NCI-H146 treated with DMSO at 0.1 percent for 48 hours (cell line): ENCODE measurements at regions not wholly inside any gene's neighbourhood (a gene's known extent, or its start where the extent isn't known, plus 50 kb on each side); places are given as distances from the start of the nearest gene placed in this dataset.
A peak's percentile ranks its signal among the peaks of the same experiment; 100 is the strongest.

Experiments used
- DNase-seq: peaks from one replicate; lab custom pipeline; 2025; ENCODE audit not compliant: unreplicated experiment; lab: John Stamatoyannopoulos, UW

GRCh38 chr10:30125496-30125895 is 66.1 kb upstream of the JCAD start:
- no peak for DNase-seq

GRCh38 chr10:30124704-30125103 is 65.3 kb upstream of the JCAD start:
- DNase-seq: no peak

GRCh38 chr10:30121401-30121800 is 62.0 kb upstream of the JCAD start:
- DNase-seq: no peak

DNA sequence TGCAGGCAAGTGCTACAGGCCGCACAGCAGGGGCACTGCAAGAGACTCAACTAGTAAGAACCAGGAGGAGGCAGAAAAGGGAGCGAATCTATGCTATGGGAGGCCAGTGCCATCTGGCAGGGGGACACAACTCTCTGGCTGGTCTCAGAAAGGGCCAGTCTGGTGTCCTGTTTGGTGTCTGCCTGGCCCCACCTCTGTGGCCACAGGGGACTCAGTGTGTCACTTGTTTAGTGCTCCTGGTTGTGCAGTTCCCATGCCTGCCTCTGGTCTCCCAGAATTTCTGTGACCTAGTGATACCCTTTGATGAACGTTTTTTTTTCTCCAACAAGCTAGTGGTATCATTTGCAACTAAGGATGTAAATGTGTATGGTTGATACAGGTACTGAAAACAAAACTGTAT is 59.2 kb upstream of the JCAD start:
- DNase-seq: no peak

GRCh38 chr10:30117812-30118501 is 58.6 kb upstream of the JCAD start:
- no peak for DNase-seq

DNA sequence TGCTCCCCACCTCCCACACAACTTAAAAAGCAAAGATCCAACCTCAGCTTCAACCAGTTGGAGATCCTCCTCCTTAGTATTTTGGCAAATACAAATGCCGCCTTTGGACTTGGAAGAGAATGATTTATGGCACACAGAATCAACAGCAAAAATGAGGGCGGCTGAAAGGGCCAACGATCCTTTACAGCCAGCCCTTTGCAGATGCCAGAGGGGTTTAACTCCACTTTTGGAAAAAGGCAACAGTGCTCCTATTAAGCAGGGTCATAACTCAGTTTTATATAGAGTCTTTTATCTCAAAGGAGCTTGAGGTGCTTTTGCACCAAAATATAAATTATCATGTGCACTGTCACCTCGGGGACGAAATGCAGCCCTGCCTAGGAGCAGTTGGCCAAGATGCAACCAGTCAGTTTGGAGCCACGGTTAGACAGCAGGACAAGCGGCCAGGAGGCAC is 56.7 kb upstream of the JCAD start:
- DNase-seq: no peak

GRCh38 chr10:30115626-30115940 is 56.2 kb upstream of the JCAD start:
- DNase-seq: no peak

DNA sequence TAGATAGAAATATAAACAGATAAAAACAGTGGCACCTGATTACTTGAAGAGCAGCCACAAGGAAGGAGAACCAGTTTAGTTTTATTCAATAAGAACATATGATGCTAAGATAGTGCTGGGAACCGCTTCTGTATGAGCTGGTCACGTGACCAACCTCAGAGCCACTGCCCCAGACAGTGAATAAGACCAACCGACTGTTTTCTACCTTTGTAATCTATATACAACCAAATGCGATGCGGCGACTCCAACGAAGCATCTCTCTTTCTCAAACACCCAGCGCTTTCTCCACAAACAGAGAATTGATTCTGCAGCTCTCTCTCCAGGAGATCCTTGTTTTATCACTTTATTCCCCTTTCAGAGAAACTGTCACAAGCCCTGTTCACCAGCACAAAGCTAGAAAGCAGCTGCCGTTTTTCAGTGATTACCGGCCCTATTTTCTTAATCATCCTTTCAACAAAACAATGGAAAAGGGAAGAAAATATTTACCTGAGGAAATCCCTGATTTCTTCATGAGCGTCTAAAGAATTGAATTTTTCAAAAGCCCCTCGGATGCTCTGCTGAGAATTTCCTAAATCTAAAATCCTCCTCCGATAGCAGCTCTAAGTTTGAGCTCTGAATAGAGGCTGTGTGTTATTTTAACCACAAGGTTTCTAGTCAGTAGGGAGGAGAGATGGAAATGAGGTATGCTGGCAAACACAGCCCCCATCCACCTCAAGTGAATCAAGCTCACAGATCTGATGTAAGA is 55.7 kb upstream of the JCAD start:
- peak; percentile 64 for DNase-seq

DNA sequence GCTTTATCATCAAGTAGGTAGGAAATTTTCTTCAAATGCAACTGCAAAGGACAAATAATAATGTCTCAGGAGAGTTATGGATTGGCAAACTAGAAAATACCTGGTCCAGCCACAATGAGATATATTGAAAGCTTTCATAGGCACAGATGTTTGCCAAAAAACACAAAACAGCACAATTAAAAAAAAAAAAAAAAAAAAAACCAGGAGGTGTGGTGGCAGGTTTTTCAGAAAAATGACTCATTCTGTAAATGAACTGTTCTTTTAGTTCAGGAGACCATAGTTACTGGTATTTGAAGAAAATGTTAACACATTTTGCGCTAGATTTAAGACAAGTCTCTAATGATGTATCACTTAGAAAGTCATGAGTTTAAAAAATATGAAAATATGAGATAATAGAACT is 55.0 kb upstream of the JCAD start:
- DNase-seq: no peak

DNA sequence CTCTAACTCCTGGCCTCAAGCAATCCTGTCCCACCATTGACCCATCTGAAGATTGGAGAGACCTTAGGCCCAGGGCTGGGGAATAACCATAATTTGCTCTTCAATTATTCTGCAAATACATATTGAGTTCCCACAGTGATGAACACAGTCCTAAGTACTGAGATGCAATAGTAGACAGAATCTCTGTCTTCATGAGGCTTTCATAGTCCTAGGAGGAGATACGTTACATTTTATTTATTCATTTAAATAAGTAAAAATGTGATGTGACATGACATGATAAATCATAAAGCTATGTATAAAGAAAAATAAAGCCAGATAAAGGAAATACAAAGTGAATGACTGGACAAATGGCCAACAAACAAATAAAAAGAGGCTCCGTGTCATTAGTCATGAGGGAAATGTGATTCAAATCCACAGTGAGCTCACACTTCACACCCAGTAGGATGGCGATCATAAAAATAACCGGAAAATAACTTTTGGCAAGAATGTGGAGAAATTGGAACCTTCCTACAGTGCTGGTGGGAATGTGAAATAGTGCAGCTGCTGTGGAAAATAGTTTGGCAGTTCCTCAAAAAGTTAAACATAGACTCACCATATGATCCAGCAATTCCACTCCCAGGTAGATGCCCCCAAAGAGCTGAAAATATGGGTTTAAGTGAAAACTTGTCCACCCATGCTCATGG is 52.1 kb upstream of the JCAD start:
- DNase-seq: no peak
